Mucosa of descending colon (tissue), 3 donors: ENCODE measurements at regions not wholly inside any gene's neighbourhood (a gene's known extent, or its start where the extent isn't known, plus 50 kb on each side); places are given as distances from the start of the nearest gene placed in this dataset.

Experiments
- ATAC-seq: fragments of 200-7000 bp; cut with Tn5 transposase; one replicate; pipeline ENCODE4 v1.9.1; 2020; ENCODE audit warnings: mild to moderate bottlenecking, moderate library complexity
- DNase-seq, 3 donors: peaks; one replicate each; pipeline ENCODE4 v3.0.0-alpha.2; 2020
- H3K36me3 ChIP-seq: fragments of 200-600 bp; one replicate; pipeline ENCODE4 v1.8.0; 2021; ENCODE audit warnings: low read depth, mild to moderate bottlenecking
- H3K4me1 ChIP-seq: fragments of 200-600 bp; one replicate; pipeline ENCODE4 v1.8.0; 2021; ENCODE audit warnings: low read depth, mild to moderate bottlenecking
- H3K4me3 ChIP-seq: fragments of 200-600 bp; one replicate; pipeline ENCODE4 v1.8.0; 2021; ENCODE audit warnings: mild to moderate bottlenecking
- H3K9me3 ChIP-seq: fragments of 200-600 bp; one replicate; pipeline ENCODE4 v1.8.0; 2021; ENCODE audit warnings: mild to moderate bottlenecking
- intact Hi-C, 2 donors: fragments of 100-400 bp; cut with DNase I in 1 of 2; cut with micrococcal nuclease in 1 of 2; formaldehyde crosslinking; loops; one replicate each; pipeline versions ENCODE4 v1.11.0 to v1.11.1; 2022; cut with DNase I, micrococcal nuclease
- TF ChIP-seq, protein P1 (sequence below): fragments of 200-600 bp; IDR thresholded peaks from one replicate; pipeline ENCODE4 v1.8.0; 2022; ENCODE audit warnings: antibody characterized with exemption, mild to moderate bottlenecking
- donor health status: DM: no; HTN: no; CAD: no; lungs with moderate emphysema.
- donor health status: DM: no; HTN: no; CAD: no.
- donor health status: DM: no; HTN: yes; CAD: no.

DNA sequence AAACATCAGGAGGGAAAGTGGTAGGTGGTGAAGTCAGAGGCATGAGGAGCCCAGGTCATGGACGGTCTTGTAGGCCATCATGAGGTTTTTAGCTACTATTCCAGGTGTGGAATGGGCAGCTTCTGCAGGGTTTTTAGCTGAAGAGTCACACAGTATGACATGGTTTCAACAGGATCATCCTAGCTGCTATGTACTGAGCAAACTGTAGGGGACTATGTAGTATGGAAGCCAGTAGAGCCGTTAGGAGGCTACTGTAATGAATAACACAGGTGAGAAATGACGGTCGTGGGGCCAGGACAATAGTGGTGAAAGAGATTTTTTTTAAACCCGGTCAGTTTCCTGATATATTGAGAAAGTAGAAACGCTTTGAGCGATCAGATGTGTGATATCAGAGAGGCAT is 167.6 kb upstream of the FN1 start:
- no peaks in the 10 kb centered on the region for H3K9me3 ChIP-seq
- H3K4me1 ChIP-seq: no peaks in the 10 kb centered on the region
- ATAC-seq: no peak
- H3K4me3 ChIP-seq: no peak overlapping the region
- H3K36me3 ChIP-seq: no peaks in the 10 kb centered on the region
- no peak for DNase-seq
- intact Hi-C loops: no loop called here
- TF ChIP-seq, protein P1, sequence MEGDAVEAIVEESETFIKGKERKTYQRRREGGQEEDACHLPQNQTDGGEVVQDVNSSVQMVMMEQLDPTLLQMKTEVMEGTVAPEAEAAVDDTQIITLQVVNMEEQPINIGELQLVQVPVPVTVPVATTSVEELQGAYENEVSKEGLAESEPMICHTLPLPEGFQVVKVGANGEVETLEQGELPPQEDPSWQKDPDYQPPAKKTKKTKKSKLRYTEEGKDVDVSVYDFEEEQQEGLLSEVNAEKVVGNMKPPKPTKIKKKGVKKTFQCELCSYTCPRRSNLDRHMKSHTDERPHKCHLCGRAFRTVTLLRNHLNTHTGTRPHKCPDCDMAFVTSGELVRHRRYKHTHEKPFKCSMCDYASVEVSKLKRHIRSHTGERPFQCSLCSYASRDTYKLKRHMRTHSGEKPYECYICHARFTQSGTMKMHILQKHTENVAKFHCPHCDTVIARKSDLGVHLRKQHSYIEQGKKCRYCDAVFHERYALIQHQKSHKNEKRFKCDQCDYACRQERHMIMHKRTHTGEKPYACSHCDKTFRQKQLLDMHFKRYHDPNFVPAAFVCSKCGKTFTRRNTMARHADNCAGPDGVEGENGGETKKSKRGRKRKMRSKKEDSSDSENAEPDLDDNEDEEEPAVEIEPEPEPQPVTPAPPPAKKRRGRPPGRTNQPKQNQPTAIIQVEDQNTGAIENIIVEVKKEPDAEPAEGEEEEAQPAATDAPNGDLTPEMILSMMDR: no peak

DNA sequence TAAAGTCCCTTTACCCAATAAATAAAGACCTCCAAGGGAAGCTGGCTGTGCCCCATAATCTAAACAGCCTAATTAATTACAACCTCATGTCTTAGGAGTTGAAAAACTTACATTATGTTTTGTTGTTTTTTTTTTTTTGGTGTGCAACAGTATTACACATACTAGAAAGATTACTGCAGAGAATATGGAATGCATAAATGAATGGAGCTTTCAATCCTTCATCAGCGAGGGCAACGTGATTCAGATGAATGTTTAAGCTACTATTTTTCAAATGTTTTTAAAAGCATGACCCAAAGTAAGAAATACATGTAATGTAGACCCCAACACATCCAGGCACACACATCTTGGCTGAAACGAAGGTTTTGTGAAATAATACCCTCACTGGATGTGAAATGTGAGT is 167.1 kb upstream of the FN1 start:
- no peaks in the 10 kb centered on the region for H3K9me3 ChIP-seq
- no peak overlapping the region for H3K4me3 ChIP-seq
- intact Hi-C loops: no loop called here
- no peaks in the 10 kb centered on the region for H3K36me3 ChIP-seq
- no peak for ATAC-seq
- DNase-seq: no peak
- H3K4me1 ChIP-seq: no peaks in the 10 kb centered on the region
- TF ChIP-seq, protein P1: no peak

DNA sequence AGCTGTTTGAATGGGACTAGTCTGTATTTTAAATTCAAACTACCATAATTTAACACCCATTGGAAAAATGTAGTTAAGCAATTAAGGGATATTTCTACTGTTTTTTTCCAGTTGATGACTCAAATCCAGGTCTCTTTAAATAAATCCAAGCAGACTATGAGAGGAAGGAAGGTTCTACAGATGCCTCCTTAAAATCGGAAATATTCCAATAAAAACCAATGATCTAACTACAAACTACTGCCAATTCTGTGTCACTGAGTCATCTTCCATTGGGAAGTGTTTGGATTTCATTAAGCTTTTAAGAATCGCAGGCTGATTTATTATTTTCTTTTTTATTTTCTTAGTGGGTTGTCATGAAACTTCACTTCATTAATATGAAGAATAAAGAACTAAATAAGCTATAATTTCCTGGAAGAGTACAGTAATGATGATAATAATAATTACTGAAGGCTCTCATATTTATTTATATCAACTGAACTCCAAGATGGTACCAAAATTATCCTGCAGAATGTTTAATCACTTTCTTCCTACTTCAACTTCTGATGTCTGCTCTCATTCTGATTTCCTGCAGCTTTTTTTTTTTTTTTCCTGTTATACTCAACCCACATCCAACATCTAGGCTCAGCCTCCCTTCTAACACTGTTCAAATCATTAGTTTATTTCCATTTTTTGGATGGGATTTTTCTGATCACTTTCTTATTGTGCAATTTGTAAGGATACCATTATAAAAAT is 166.3 kb upstream of the FN1 start:
- intact Hi-C loops: no loop called here
- Histone ChIP-seq H3K4me3 (no peak overlapping the region), H3K4me1 (no peaks in the 10 kb centered on the region), H3K36me3 (no peaks in the 10 kb centered on the region), H3K9me3 (no peaks in the 10 kb centered on the region)
- ATAC-seq: no peak
- TF ChIP-seq, protein P1: no peak
- DNase-seq: no peak

DNA sequence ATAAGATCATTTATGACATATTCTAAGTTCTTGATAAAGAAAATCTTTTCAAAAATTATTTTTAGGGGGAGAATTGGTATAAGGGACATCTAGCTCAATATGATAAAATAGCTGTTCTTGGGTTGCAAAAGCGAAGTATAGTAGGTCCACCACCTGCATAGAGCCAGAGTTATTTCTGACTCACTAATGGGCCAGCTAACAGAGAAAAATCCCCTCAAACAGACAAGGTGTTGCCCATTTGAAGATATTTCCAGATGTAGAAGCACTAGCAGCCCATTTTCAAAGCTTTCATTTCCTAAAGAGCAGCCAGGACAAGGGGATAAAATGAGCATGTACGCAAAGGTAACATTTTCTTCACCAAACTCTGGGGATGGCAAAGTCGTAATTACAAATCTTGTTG is 165.7 kb upstream of the FN1 start:
- no peak overlapping the region for H3K4me3 ChIP-seq
- H3K4me1 ChIP-seq: no peaks in the 10 kb centered on the region
- no peaks in the 10 kb centered on the region for H3K9me3 ChIP-seq
- no peaks in the 10 kb centered on the region for H3K36me3 ChIP-seq
- DNase-seq (no peak), ATAC-seq (no peak)
- intact Hi-C loops: no loop called here
- TF ChIP-seq, protein P1: no peak

DNA sequence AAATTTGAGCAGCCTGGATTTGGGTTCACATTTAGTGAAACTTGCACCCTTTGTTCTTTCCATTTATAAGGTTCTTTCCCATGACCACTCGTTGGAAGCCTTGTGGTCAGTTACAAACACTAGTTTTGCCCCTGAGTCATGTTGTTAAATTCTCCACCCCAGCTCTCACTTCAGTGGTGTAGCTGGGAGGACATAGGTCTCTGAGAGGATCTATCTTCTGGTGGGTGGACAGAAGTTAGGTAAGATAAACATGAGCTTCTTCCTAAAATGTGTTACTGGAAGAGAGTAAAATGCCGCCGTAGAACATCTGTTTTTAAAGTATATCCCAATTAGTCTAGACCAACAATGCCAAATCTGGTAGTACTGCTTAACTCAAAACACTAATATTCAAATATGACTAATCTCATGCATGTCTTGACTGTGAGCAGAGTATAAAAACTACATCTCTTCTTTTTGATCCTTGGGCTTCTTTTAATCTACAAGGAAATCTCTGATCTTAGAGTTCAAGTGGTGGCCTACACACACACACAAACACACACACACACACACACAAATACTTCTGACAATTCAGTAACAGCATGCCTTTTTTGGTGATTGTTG is 162.6 kb upstream of the FN1 start:
- ATAC-seq: no peak
- H3K4me3 ChIP-seq: no peak overlapping the region
- DNase-seq: no peak
- no peaks in the 10 kb centered on the region for H3K9me3 ChIP-seq
- intact Hi-C loops: no loop called here
- H3K36me3 ChIP-seq: no peaks in the 10 kb centered on the region
- no peaks in the 10 kb centered on the region for H3K4me1 ChIP-seq
- TF ChIP-seq, protein P1: no peak
